KMS-11 (cell line): ENCODE measurements at regions not wholly inside any gene's neighbourhood (a gene's known extent, or its start where the extent isn't known, plus 50 kb on each side); places are given as distances from the start of the nearest gene placed in this dataset.

Experiments
- H2AFZ ChIP-seq: fragments of 200-600 bp; sonication (generic); 2 replicates; pipeline ENCODE4 v1.6.1; 2016; ENCODE audit warnings: antibody characterized with exemption, mixed run types, low read depth
- H3K27ac ChIP-seq: fragments of 200-600 bp; sonication (generic); 2 replicates; pipeline ENCODE4 v1.6.1; 2016; ENCODE audit warnings: mild to moderate bottlenecking, mixed run types
- H3K27me3 ChIP-seq: fragments of 200-600 bp; sonication (generic); 2 replicates; pipeline ENCODE4 v1.6.1; 2017; ENCODE audit warnings: mild to moderate bottlenecking, low read depth, mixed run types, moderate library complexity; ENCODE audit not compliant: insufficient read depth
- H3K36me3 ChIP-seq: fragments of 200-600 bp; sonication (generic); 2 replicates; pipeline ENCODE4 v1.6.1; 2017; ENCODE audit warnings: mild to moderate bottlenecking, mixed run types; ENCODE audit not compliant: insufficient read depth
- H3K4me1 ChIP-seq: fragments of 200-600 bp; sonication (generic); 2 replicates; pipeline ENCODE4 v1.6.1; 2016; ENCODE audit warnings: mild to moderate bottlenecking, low read depth, mixed run types; ENCODE audit not compliant: poor library complexity, severe bottlenecking
- H3K4me2 ChIP-seq: fragments of 200-600 bp; sonication (generic); 2 replicates; pipeline ENCODE4 v1.7.0; 2016; ENCODE audit warnings: mild to moderate bottlenecking, mixed run types
- H3K4me3 ChIP-seq: fragments of 200-600 bp; sonication (generic); IDR thresholded peaks from 2 replicates; pipeline ENCODE4 v1.6.1; 2017; ENCODE audit warnings: low read depth, low read length, mixed read lengths; ENCODE audit not compliant: insufficient read depth
- H3K79me2 ChIP-seq: fragments of 200-600 bp; sonication (generic); 2 replicates; pipeline ENCODE4 v1.6.1; 2016; ENCODE audit warnings: low read depth, mixed run types; ENCODE audit not compliant: insufficient read depth
- H3K9ac ChIP-seq: fragments of 200-600 bp; sonication (generic); 2 replicates; pipeline ENCODE4 v1.6.1; 2016; ENCODE audit warnings: mild to moderate bottlenecking, mixed run types
- H4K20me1 ChIP-seq: fragments of 200-600 bp; sonication (generic); 2 replicates; pipeline ENCODE4 v1.6.1; 2016; ENCODE audit warnings: mild to moderate bottlenecking, mixed run types; ENCODE audit not compliant: insufficient read depth
- CTCF ChIP-seq: fragments of 200-600 bp; sonication (generic); conservative IDR thresholded peaks from 2 replicates; pipeline ENCODE4 v1.6.1; 2017; ENCODE audit warnings: low read depth, mild to moderate bottlenecking, antibody characterized with exemption, low read length, moderate library complexity, mixed read lengths

GRCh38 chr2:2850859-2851258 lies 519.8 kb upstream of the MYT1L start:
- Histone ChIP-seq H3K4me1 (peaks cover 6% of the 10 kb centered on the region), H3K4me3 (no peak overlapping the region), H3K27me3 (no peaks in the 10 kb centered on the region), H2AFZ (no peak overlapping the region), H3K4me2 (no peak overlapping the region), H3K79me2 (no peaks in the 10 kb centered on the region), H3K36me3 (no peaks in the 10 kb centered on the region), H4K20me1 (no peaks in the 10 kb centered on the region), H3K9ac (no peak overlapping the region), H3K27ac (no peak overlapping the region)
- no peak for TF ChIP-seq CTCF

- Histone ChIP-seq H3K36me3 (no peaks in the 10 kb centered on the region), H3K9ac (no peak overlapping the region), H3K79me2 (no peaks in the 10 kb centered on the region), H3K27ac (no peak overlapping the region), H3K4me2 (no peak overlapping the region), H4K20me1 (no peaks in the 10 kb centered on the region), H3K27me3 (no peaks in the 10 kb centered on the region), H3K4me1 (peaks cover 6% of the 10 kb centered on the region), H3K4me3 (no peak overlapping the region), H2AFZ (no peak overlapping the region)
- TF ChIP-seq CTCF = no peak
These were observed 519.2 kb upstream of the MYT1L start for GRCh38 chr2:2850218-2850755.

- no peaks in the 10 kb centered on the region for H3K36me3 ChIP-seq
- H3K9ac ChIP-seq = no peak overlapping the region
- no peak overlapping the region for H2AFZ ChIP-seq
- TF ChIP-seq CTCF = no peak
- H3K27ac ChIP-seq = no peak overlapping the region
- H3K79me2 ChIP-seq = no peaks in the 10 kb centered on the region
- peaks cover 6% of the 10 kb centered on the region for H3K4me1 ChIP-seq
- no peak overlapping the region for H3K4me3 ChIP-seq
- no peak overlapping the region for H3K4me2 ChIP-seq
- no peaks in the 10 kb centered on the region for H3K27me3 ChIP-seq
- no peaks in the 10 kb centered on the region for H4K20me1 ChIP-seq
These were observed 518.6 kb upstream of the MYT1L start for GRCh38 chr2:2849464-2850217.

GRCh38 chr2:2848621-2849333 lies 517.7 kb upstream of the MYT1L start:
- Histone ChIP-seq H3K36me3 (no peaks in the 10 kb centered on the region), H3K4me1 (peaks cover 6% of the 10 kb centered on the region), H2AFZ (no peak overlapping the region), H3K9ac (no peak overlapping the region), H3K27ac (no peak overlapping the region), H3K27me3 (no peaks in the 10 kb centered on the region), H3K4me3 (no peak overlapping the region), H3K4me2 (no peak overlapping the region), H4K20me1 (no peaks in the 10 kb centered on the region), H3K79me2 (no peaks in the 10 kb centered on the region)
- TF ChIP-seq CTCF = no peak
